RWPE1 (cell line): ENCODE measurements at regions not wholly inside any gene's neighbourhood (a gene's known extent, or its start where the extent isn't known, plus 50 kb on each side); places are given as distances from the start of the nearest gene placed in this dataset.

Experiments used
- CTCF ChIA-PET: fragments of 350-600 bp; sonication (Branson Sonifier 250); formaldehyde crosslinking; extraction: SDS; loops from one replicate; lab custom pipeline; 2021; lab: Yijun Ruan, JAX
- POLR2A ChIA-PET: fragments of 400-600 bp; formaldehyde crosslinking; extraction: SDS; loops from one replicate; lab custom pipeline; 2020; ENCODE audit warnings: antibody characterized with exemption; ENCODE audit not compliant: low non-redundant PET; lab: Yijun Ruan, JAX
- DNase-seq: peaks from one replicate; pipeline ENCODE4 v3.0.0; 2012; ENCODE audit warnings: low spot score
- H3K27ac ChIP-seq: fragments of 450-650 bp; 2 replicates; pipeline ENCODE4 v1.5.1; 2017
- CTCF ChIP-seq: fragments of 450-650 bp; conservative IDR thresholded peaks from 2 replicates; pipeline ENCODE4 v1.5.1; 2017; ENCODE audit warnings: low read depth, mild to moderate bottlenecking

GRCh38 chr18:44246001-44246400 lies 434.7 kb upstream of the SETBP1 start:
- no peak for DNase-seq
- no peak overlapping the region for H3K27ac ChIP-seq
- CTCF ChIA-PET: interaction anchor here (0.6 kb wide), 1 partner anchor 584 kb away, joined by 3 read pairs; no protein-coding TSS in a partner anchor
- POLR2A ChIA-PET: no interaction called here
- no peak for TF ChIP-seq CTCF

DNA sequence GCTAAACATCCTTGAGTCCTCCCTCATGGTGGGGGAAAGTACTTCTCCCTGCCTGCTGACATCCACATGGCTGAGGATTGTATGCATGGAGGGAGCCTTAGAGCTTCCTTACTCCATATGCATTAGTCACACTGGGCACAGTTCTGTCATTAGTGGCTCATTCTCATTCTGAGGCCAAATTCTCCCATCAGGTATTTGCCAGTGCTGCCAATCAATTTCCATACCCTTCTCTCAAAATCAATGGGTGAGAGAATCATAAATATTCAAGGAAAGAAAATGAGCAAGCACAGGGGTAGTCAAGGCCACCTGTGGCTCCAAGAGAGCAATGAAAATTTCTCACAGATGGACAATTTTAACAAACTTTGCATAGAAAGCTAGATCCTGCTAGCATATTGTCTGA lies 422.6 kb upstream of the SETBP1 start:
- DNase-seq: no peak
- no peak for TF ChIP-seq CTCF
- ChIA-PET POLR2A (no interaction called here), CTCF (no interaction called here)
- H3K27ac ChIP-seq: no peak overlapping the region

- ChIA-PET POLR2A (no interaction called here), CTCF (no interaction called here)
- no peak for DNase-seq
- no peak overlapping the region for H3K27ac ChIP-seq
- TF ChIP-seq CTCF: no peak
Observed at GRCh38 chr18:44258576-44258975, 422.1 kb upstream of the SETBP1 start.

- no peak overlapping the region for H3K27ac ChIP-seq
- TF ChIP-seq CTCF: no peak
- ChIA-PET CTCF (no interaction called here), POLR2A (no interaction called here)
- DNase-seq: no peak
Observed at GRCh38 chr18:44259610-44260009, 421.1 kb upstream of the SETBP1 start.

DNA sequence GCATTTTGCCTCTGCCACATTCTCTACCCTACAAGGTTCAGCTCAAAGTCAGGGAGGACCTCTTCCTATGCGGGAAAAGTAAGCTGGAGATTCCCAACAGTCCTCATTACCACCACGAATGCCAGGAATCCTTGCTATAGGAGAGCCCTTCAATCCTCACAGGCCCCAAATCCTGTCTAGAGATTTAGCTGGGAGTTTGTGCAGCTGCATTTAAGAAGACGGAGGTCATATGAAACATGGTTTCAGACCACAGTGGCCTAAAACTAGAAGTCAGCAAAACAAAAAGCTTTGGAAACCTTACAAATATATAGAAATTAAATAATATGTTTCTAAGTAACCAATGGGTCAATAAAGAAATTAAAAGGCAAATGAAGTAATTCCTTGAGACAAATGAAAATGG lies 415.3 kb upstream of the SETBP1 start:
- no peak for TF ChIP-seq CTCF
- CTCF ChIA-PET: no interaction called here
- H3K27ac ChIP-seq: no peak overlapping the region
- POLR2A ChIA-PET: no interaction called here
- no peak for DNase-seq

DNA sequence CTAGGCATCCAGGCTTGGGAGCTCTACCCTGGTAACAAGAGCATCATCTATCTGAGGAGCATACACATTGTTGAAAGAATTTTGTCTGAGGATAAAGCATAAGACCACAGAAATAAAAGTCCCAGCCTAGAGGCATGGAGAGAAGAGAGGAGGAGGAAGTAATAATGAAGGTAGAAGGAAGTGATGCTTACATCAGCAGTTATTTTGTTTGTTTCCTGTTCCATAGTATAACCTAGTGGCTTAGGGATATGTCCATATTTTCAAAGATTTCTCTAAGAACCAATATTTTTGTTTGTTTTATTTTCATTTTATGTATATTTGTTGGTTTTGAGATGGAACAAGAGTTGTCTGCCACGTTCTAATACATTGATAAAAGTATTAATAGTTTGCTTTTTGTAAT lies 407.4 kb upstream of the SETBP1 start:
- H3K27ac ChIP-seq: no peak overlapping the region
- DNase-seq: no peak
- TF ChIP-seq CTCF: no peak
- ChIA-PET CTCF (no interaction called here), POLR2A (no interaction called here)

DNA sequence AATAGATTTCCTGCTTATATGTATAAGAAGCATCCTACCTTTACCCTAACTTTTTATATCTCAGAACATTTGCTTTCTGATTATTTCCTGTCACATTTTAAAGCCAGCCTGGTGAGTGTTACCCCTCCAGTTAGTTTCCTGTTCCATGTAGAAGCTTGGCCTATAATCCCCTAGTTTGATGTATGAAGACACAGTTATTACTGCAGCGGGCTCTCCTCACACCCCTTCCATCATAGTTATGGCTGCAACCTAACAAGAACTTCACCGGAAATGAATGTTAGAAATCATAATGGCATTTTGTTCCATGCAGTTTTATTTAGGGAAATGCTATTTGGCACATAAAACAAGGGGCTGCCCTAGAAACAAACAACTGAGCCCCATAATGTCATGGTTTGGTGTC lies 400.2 kb upstream of the SETBP1 start:
- CTCF ChIA-PET: no interaction called here
- POLR2A ChIA-PET: no interaction called here
- no peak for TF ChIP-seq CTCF
- H3K27ac ChIP-seq: no peak overlapping the region
- DNase-seq: no peak
